Endodermal cell (in vitro differentiated cells): ENCODE measurements at regions not wholly inside any gene's neighbourhood (a gene's known extent, or its start where the extent isn't known, plus 50 kb on each side); places are given as distances from the start of the nearest gene placed in this dataset.

Source experiments
- DNase-seq: peaks from one replicate; pipeline ENCODE4 v3.0.0-alpha.2; 2017
- H3K27ac ChIP-seq: 2 replicates; pipeline ENCODE4 v1.5.1; 2013; ENCODE audit warnings: mild to moderate bottlenecking, low read depth, low read length, moderate library complexity
- H3K27me3 ChIP-seq: 2 replicates; pipeline ENCODE4 v1.6.1; 2013; ENCODE audit warnings: mild to moderate bottlenecking, low read length, moderate library complexity; ENCODE audit not compliant: insufficient read depth, control insufficient read depth, poor library complexity, severe bottlenecking
- H3K36me3 ChIP-seq: 2 replicates; pipeline ENCODE4 v1.7.0; 2013; ENCODE audit warnings: mild to moderate bottlenecking, low read length, moderate library complexity; ENCODE audit not compliant: control insufficient read depth, insufficient read depth
- H3K4me1 ChIP-seq: one replicate; pipeline ENCODE4 v1.7.0; 2013; ENCODE audit warnings: low read length; ENCODE audit not compliant: control insufficient read depth, insufficient read depth
- H3K4me3 ChIP-seq: 2 replicates; pipeline ENCODE4 v1.5.1; 2013; ENCODE audit warnings: mild to moderate bottlenecking, low read length, moderate library complexity
- H3K9ac ChIP-seq: 2 replicates; pipeline ENCODE4 v1.6.1; 2013; ENCODE audit warnings: mild to moderate bottlenecking, low read length, moderate library complexity; ENCODE audit not compliant: poor library complexity, severe bottlenecking; ENCODE audit errors: extremely low read depth
- H3K9me3 ChIP-seq: 2 replicates; pipeline ENCODE4 v1.6.1; 2013; ENCODE audit warnings: mild to moderate bottlenecking, low read length, moderate library complexity; ENCODE audit not compliant: control insufficient read depth
- H3K27ac Mint-ChIP-seq: 2 replicates; pipeline ENCODE4 v1.8.0; 2020; ENCODE audit warnings: mixed read lengths
- H3K27me3 Mint-ChIP-seq: 2 replicates; pipeline ENCODE4 v1.8.0; 2021; ENCODE audit warnings: mild to moderate bottlenecking, mixed read lengths; ENCODE audit not compliant: insufficient read depth
- H3K36me3 Mint-ChIP-seq: 2 replicates; pipeline ENCODE4 v1.8.0; 2020; ENCODE audit warnings: low read depth, mixed read lengths
- H3K4me1 Mint-ChIP-seq: 2 replicates; pipeline ENCODE4 v1.8.0; 2020; ENCODE audit warnings: mixed read lengths
- H3K4me3 Mint-ChIP-seq: 2 replicates; pipeline ENCODE4 v1.8.0; 2020; ENCODE audit warnings: mild to moderate bottlenecking, moderate library complexity, mixed read lengths
- H3K9me3 Mint-ChIP-seq: 2 replicates; pipeline ENCODE4 v1.8.0; 2020; ENCODE audit warnings: mild to moderate bottlenecking, mixed read lengths
- CTCF ChIP-seq: fragments of 200-600 bp; sonication (generic); conservative IDR thresholded peaks from 2 replicates; pipeline ENCODE4 v1.5.0; 2021; ENCODE audit warnings: antibody characterized with exemption, mild to moderate bottlenecking
- WGBS, 2 experiments: methylation state at CpG; one replicate each; pipeline versions ENCODE4 v1.1.5 to v1.1.7; 2013; ENCODE audit warnings: missing lambda C conversion rate in 2 of 2, mixed read lengths in 1 of 2; ENCODE audit not compliant: insufficient coverage in 1 of 2, insufficient read length in 1 of 2; 5-methylcytosine and 5-hydroxymethylcytosine counted together

- H3K4me3 Mint-ChIP-seq: no peak overlapping the region
- Histone ChIP-seq H3K4me3 (no peak overlapping the region), H3K27me3 (no peaks in the 10 kb centered on the region), H3K4me1 (no peaks in the 10 kb centered on the region), H3K36me3 (no peaks in the 10 kb centered on the region), H3K9me3 (peaks cover 20% of the 10 kb centered on the region), H3K9ac (no peak overlapping the region), H3K27ac (no peak overlapping the region)
- H3K27me3 Mint-ChIP-seq: no peaks in the 10 kb centered on the region
- H3K9me3 Mint-ChIP-seq: peaks cover 6% of the 10 kb centered on the region
- TF ChIP-seq CTCF: no peak
- H3K36me3 Mint-ChIP-seq: peaks cover 5% of the 10 kb centered on the region
- DNase-seq: no peak
- no peaks in the 10 kb centered on the region for H3K4me1 Mint-ChIP-seq
- H3K27ac Mint-ChIP-seq: no peak overlapping the region
Observed at GRCh38 chr3:176930942-176931341, 266.3 kb downstream of the TBL1XR1 start.

- no peaks in the 10 kb centered on the region for H3K4me1 ChIP-seq
- 94 to 100% methylated on average over 1 of the region's 1 CpG for WGBS, 2 experiments
- no peak for DNase-seq
- no peak overlapping the region for H3K4me3 Mint-ChIP-seq
- no peak overlapping the region for H3K27ac Mint-ChIP-seq
- peaks cover 6% of the 10 kb centered on the region for H3K9me3 Mint-ChIP-seq
- no peaks in the 10 kb centered on the region for H3K36me3 ChIP-seq
- no peak overlapping the region for H3K9ac ChIP-seq
- H3K4me3 ChIP-seq: no peak overlapping the region
- no peaks in the 10 kb centered on the region for H3K27me3 ChIP-seq
- peaks cover 6% of the 10 kb centered on the region for H3K9me3 ChIP-seq
- H3K36me3 Mint-ChIP-seq: no peaks in the 10 kb centered on the region
- H3K4me1 Mint-ChIP-seq: no peaks in the 10 kb centered on the region
- no peak overlapping the region for H3K27ac ChIP-seq
- TF ChIP-seq CTCF: no peak
- no peaks in the 10 kb centered on the region for H3K27me3 Mint-ChIP-seq
Observed at GRCh38 chr3:176928582-176928931, 268.7 kb downstream of the TBL1XR1 start.

GRCh38 chr3:176927706-176928581, 269.3 kb downstream of the TBL1XR1 start:
- Mint-ChIP-seq H3K36me3 (no peaks in the 10 kb centered on the region), H3K9me3 (peaks cover 6% of the 10 kb centered on the region), H3K27ac (no peak overlapping the region), H3K27me3 (no peaks in the 10 kb centered on the region), H3K4me3 (no peak overlapping the region), H3K4me1 (no peaks in the 10 kb centered on the region)
- WGBS, 2 experiments: 83 to 92% methylated on average over 1 to 3 of the region's 3 CpGs
- no peaks in the 10 kb centered on the region for H3K27me3 ChIP-seq
- H3K27ac ChIP-seq: peak overlapping the region; percentile 29
- no peaks in the 10 kb centered on the region for H3K4me1 ChIP-seq
- H3K4me3 ChIP-seq: no peak overlapping the region
- H3K9ac ChIP-seq: no peak overlapping the region
- H3K9me3 ChIP-seq: peaks cover 4% of the 10 kb centered on the region
- H3K36me3 ChIP-seq: no peaks in the 10 kb centered on the region
- no peak for TF ChIP-seq CTCF
- DNase-seq: no peak
